ENCODE measurements at regions not wholly inside any gene's neighbourhood (a gene's known extent, or its start where the extent isn't known, plus 50 kb on each side); places are given as distances from the start of the nearest gene placed in this dataset.

GRCh38 chr9:80242022-80242421 is 670.3 kb downstream of the TLE4 start:
- TF ChIP-seq CTCF (IDR thresholded peaks at IDR 0.05), result no peak
- no peak for TF ChIP-seq POLR2AphosphoS5 (IDR thresholded peaks at IDR 0.05)
- TF ChIP-seq EP300 (IDR thresholded peaks at IDR 0.05), result no peak
- TF ChIP-seq POLR2A (IDR thresholded peaks at IDR 0.05), result no peak
- Histone ChIP-seq H3K4me3 (no peak overlapping the region), H3K27ac (no peak overlapping the region), H3K4me1 (no peaks in the 10 kb centered on the region), H3K9me3 (peaks cover 0 to under 1% (median 0%) of the 10 kb centered on the region in 3 donors), H3K36me3 (no peaks in the 10 kb centered on the region), H3K27me3 (no peaks in the 10 kb centered on the region)
- ATAC-seq, result no peak
- WGBS, 2 donors (ENCODE audit: low coverage in 1 of 2), result 80 to 83% methylated on average over 2 of the region's 2 CpGs

GRCh38 chr9:80235752-80236151 is 664.0 kb downstream of the TLE4 start:
- WGBS, 2 donors (ENCODE audit: low coverage in 1 of 2), result 93 to 100% methylated on average over 1 of the region's 1 CpG
- Histone ChIP-seq H3K36me3 (no peaks in the 10 kb centered on the region), H3K27me3 (no peaks in the 10 kb centered on the region), H3K9me3 (no peaks in the 10 kb centered on the region), H3K27ac (no peak overlapping the region), H3K4me1 (no peaks in the 10 kb centered on the region), H3K4me3 (no peak overlapping the region)
- TF ChIP-seq EP300 (IDR thresholded peaks at IDR 0.05) (no peak), CTCF (IDR thresholded peaks at IDR 0.05) (no peak), POLR2A (IDR thresholded peaks at IDR 0.05) (no peak), POLR2AphosphoS5 (IDR thresholded peaks at IDR 0.05) (no peak)
- ATAC-seq, result no peak

- WGBS, 2 donors (ENCODE audit: low coverage in 1 of 2), result 92 to 100% methylated on average over 1 to 2 of the region's 2 CpGs
- H3K9me3 ChIP-seq, result peaks cover 0 to 16% (median 0%) of the 10 kb centered on the region in 3 donors
- H3K36me3 ChIP-seq, result no peaks in the 10 kb centered on the region
- no peak for ATAC-seq
- no peak overlapping the region for H3K4me3 ChIP-seq
- H3K27ac ChIP-seq, result no peak overlapping the region
- H3K27me3 ChIP-seq, result no peaks in the 10 kb centered on the region
- H3K4me1 ChIP-seq, result no peaks in the 10 kb centered on the region
- TF ChIP-seq EP300 (IDR thresholded peaks at IDR 0.05) (no peak), POLR2AphosphoS5 (IDR thresholded peaks at IDR 0.05) (no peak)
These were observed 662.1 kb downstream of the TLE4 start for GRCh38 chr9:80233906-80234305.

- H3K4me3 ChIP-seq, result no peak overlapping the region
- no peaks in the 10 kb centered on the region for H3K27me3 ChIP-seq
- no peak for ATAC-seq
- H3K4me1 ChIP-seq, result no peaks in the 10 kb centered on the region
- no peaks in the 10 kb centered on the region for H3K36me3 ChIP-seq
- peaks cover 0 to 22% (median 0%) of the 10 kb centered on the region in 3 donors for H3K9me3 ChIP-seq
- TF ChIP-seq POLR2AphosphoS5 (IDR thresholded peaks at IDR 0.05) (no peak), POLR2A (IDR thresholded peaks at IDR 0.05) (no peak), EP300 (IDR thresholded peaks at IDR 0.05) (no peak), CTCF (IDR thresholded peaks at IDR 0.05) (no peak)
- no peak overlapping the region for H3K27ac ChIP-seq
- 88% methylated on average over 1 of the region's 1 CpG; no CpG with 5 or more reads in 1 of the 2 donors for WGBS, 2 donors (ENCODE audit: low coverage in 1 of 2)
These were observed 661.5 kb downstream of the TLE4 start for GRCh38 chr9:80233102-80233843.

- no peak overlapping the region for H3K4me3 ChIP-seq
- no peaks in the 10 kb centered on the region for H3K4me1 ChIP-seq
- H3K36me3 ChIP-seq, result no peaks in the 10 kb centered on the region
- H3K27me3 ChIP-seq, result no peaks in the 10 kb centered on the region
- peaks cover 0 to 22% (median 0%) of the 10 kb centered on the region in 3 donors for H3K9me3 ChIP-seq
- no peak overlapping the region for H3K27ac ChIP-seq
- peak; percentile 28 for ATAC-seq
- WGBS, 2 donors (ENCODE audit: low coverage in 1 of 2), result 87% methylated on average over 2 of the region's 7 CpGs; no CpG with 5 or more reads in 1 of the 2 donors
- TF ChIP-seq CTCF (IDR thresholded peaks at IDR 0.05), result no peak
- no peak for TF ChIP-seq EP300 (IDR thresholded peaks at IDR 0.05)
- TF ChIP-seq POLR2A (IDR thresholded peaks at IDR 0.05), result no peak
- TF ChIP-seq POLR2AphosphoS5 (IDR thresholded peaks at IDR 0.05), result no peak
These were observed 659.8 kb downstream of the TLE4 start for GRCh38 chr9:80231318-80232236.
